Hepatocyte (in vitro differentiated cells): ENCODE measurements at regions not wholly inside any gene's neighbourhood (a gene's known extent, or its start where the extent isn't known, plus 50 kb on each side); places are given as distances from the start of the nearest gene placed in this dataset.

Source experiments
- DNase-seq: peaks from one replicate; pipeline ENCODE4 v3.0.0-alpha.2; 2016; ENCODE audit warnings: low spot score
- H2AFZ ChIP-seq: fragments of 200-600 bp; sonication (generic); 2 replicates; pipeline ENCODE4 v1.6.0; 2016; ENCODE audit warnings: antibody characterized with exemption, mild to moderate bottlenecking
- H3K27ac ChIP-seq: fragments of 200-600 bp; sonication (generic); 2 replicates; pipeline ENCODE4 v1.5.1; 2016; ENCODE audit warnings: mild to moderate bottlenecking
- H3K27me3 ChIP-seq: fragments of 200-600 bp; sonication (generic); 2 replicates; pipeline ENCODE4 v1.6.1; 2016
- H3K36me3 ChIP-seq: fragments of 200-600 bp; sonication (generic); replicated peaks from 2 replicates; pipeline ENCODE4 v1.5.1; 2016; ENCODE audit warnings: low read depth; ENCODE audit not compliant: insufficient read depth
- H3K4me1 ChIP-seq: fragments of 200-600 bp; sonication (generic); 2 replicates; pipeline ENCODE4 v1.5.1; 2016; ENCODE audit warnings: mild to moderate bottlenecking, moderate library complexity; ENCODE audit not compliant: insufficient read depth
- H3K4me2 ChIP-seq: fragments of 200-600 bp; sonication (generic); 2 replicates; pipeline ENCODE4 v1.6.0; 2016
- H3K4me3 ChIP-seq: fragments of 200-600 bp; sonication (generic); 2 replicates; pipeline ENCODE4 v1.5.1; 2016; ENCODE audit warnings: mild to moderate bottlenecking
- H3K79me2 ChIP-seq: fragments of 200-600 bp; sonication (generic); 2 replicates; pipeline ENCODE4 v1.6.0; 2017; ENCODE audit warnings: mild to moderate bottlenecking
- H3K9me2 ChIP-seq: fragments of 200-600 bp; sonication (generic); replicated peaks from 2 replicates; pipeline ENCODE4 v1.6.0; 2017; ENCODE audit warnings: mild to moderate bottlenecking; ENCODE audit not compliant: insufficient read depth
- H3K9me3 ChIP-seq: fragments of 200-600 bp; sonication (generic); 2 replicates; pipeline ENCODE4 v1.5.1; 2016; ENCODE audit warnings: low read depth, mild to moderate bottlenecking
- H4K20me1 ChIP-seq: fragments of 200-600 bp; sonication (generic); 2 replicates; pipeline ENCODE4 v1.6.0; 2016; ENCODE audit warnings: mild to moderate bottlenecking; ENCODE audit not compliant: insufficient read depth, poor library complexity, severe bottlenecking
- CTCF ChIP-seq: fragments of 200-600 bp; sonication (generic); IDR thresholded peaks from 2 replicates; pipeline ENCODE4 v1.5.1; 2016; ENCODE audit warnings: antibody characterized with exemption, mild to moderate bottlenecking; ENCODE audit not compliant: poor library complexity
- EZH2 ChIP-seq: fragments of 200-600 bp; sonication (generic); IDR thresholded peaks from 2 replicates; pipeline ENCODE4 v1.6.1; 2016; ENCODE audit warnings: antibody characterized with exemption, mild to moderate bottlenecking, borderline replicate concordance
- EZH2phosphoT487 ChIP-seq: fragments of 200-600 bp; sonication (generic); IDR thresholded peaks from one replicate; pipeline ENCODE4 v1.6.1; 2018; ENCODE audit warnings: antibody characterized with exemption, mild to moderate bottlenecking, low read depth, moderate library complexity; ENCODE audit not compliant: unreplicated experiment, severe bottlenecking
- WGBS: methylation state at CpG from one replicate; pipeline ENCODE4 v1.1.6; 2016; ENCODE audit warnings: low lambda C conversion rate; ENCODE audit errors: missing lambda C conversion rate; 5-methylcytosine and 5-hydroxymethylcytosine counted together

GRCh38 chr4:14215116-14215770, 587.7 kb upstream of the BOD1L1 start:
- no peaks in the 10 kb centered on the region for H3K9me3 ChIP-seq
- H3K27me3 ChIP-seq: no peaks in the 10 kb centered on the region
- no peak overlapping the region for H3K4me2 ChIP-seq
- no peaks in the 10 kb centered on the region for H3K79me2 ChIP-seq
- no peaks in the 10 kb centered on the region for H3K4me1 ChIP-seq
- no peak for DNase-seq
- no peak overlapping the region for H2AFZ ChIP-seq
- no peaks in the 10 kb centered on the region for H3K9me2 ChIP-seq
- TF ChIP-seq EZH2phosphoT487 (no peak), CTCF (no peak), EZH2 (no peak)
- no peaks in the 10 kb centered on the region for H3K36me3 ChIP-seq
- H3K27ac ChIP-seq: no peak overlapping the region
- H3K4me3 ChIP-seq: no peak overlapping the region
- H4K20me1 ChIP-seq: no peaks in the 10 kb centered on the region
- 84% methylated on average over 6 of the region's 6 CpGs for WGBS

- no peak for TF ChIP-seq CTCF
- no peak for TF ChIP-seq EZH2phosphoT487
- no peak for TF ChIP-seq EZH2
- H3K9me2 ChIP-seq: no peaks in the 10 kb centered on the region
- 68% methylated on average over 3 of the region's 3 CpGs for WGBS
These were observed 589.9 kb upstream of the BOD1L1 start for GRCh38 chr4:14217401-14217800.

DNA sequence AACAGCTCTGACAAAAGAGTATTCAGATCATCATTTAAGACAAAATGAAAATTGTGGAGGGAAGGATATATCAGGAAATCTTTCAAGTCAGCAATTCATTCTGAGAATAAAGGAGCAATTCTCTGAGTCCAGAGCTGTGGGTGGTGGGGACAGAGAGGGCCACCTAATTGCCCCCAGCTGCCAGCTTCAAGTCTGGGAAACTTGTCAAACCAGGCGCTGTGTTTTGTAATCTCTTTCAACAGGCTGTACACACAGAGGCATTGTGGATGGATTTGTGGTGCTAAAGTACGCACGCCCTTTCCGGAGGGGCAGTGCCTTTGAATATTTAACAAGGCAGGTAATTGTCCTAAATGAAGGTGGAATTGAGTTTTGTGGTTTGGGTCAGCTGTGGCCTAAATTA, 591.1 kb upstream of the BOD1L1 start:
- no peaks in the 10 kb centered on the region for H3K36me3 ChIP-seq
- peak; percentile 26 for DNase-seq
- peak overlapping the region; percentile 14 for H3K4me2 ChIP-seq
- no peaks in the 10 kb centered on the region for H4K20me1 ChIP-seq
- H3K4me3 ChIP-seq: no peak overlapping the region
- 56% methylated on average over 4 of the region's 4 CpGs for WGBS
- H3K9me2 ChIP-seq: no peaks in the 10 kb centered on the region
- no peaks in the 10 kb centered on the region for H3K4me1 ChIP-seq
- no peaks in the 10 kb centered on the region for H3K27me3 ChIP-seq
- no peaks in the 10 kb centered on the region for H3K9me3 ChIP-seq
- H3K79me2 ChIP-seq: no peaks in the 10 kb centered on the region
- H2AFZ ChIP-seq: no peak overlapping the region
- TF ChIP-seq CTCF: no peak
- no peak for TF ChIP-seq EZH2phosphoT487
- no peak for TF ChIP-seq EZH2
- no peak overlapping the region for H3K27ac ChIP-seq

More at GRCh38 chr4:14217401-14217800, 589.9 kb upstream of the BOD1L1 start:
- Histone ChIP-seq H3K9me3 (no peaks in the 10 kb centered on the region), H3K79me2 (no peaks in the 10 kb centered on the region), H2AFZ (no peak overlapping the region), H3K4me2 (no peak overlapping the region), H3K4me3 (no peak overlapping the region), H3K4me1 (no peaks in the 10 kb centered on the region), H3K27ac (no peak overlapping the region), H3K27me3 (no peaks in the 10 kb centered on the region), H3K36me3 (no peaks in the 10 kb centered on the region), H4K20me1 (no peaks in the 10 kb centered on the region)
- DNase-seq: no peak
